ENCODE measurements at regions not wholly inside any gene's neighbourhood (a gene's known extent, or its start where the extent isn't known, plus 50 kb on each side); places are given as distances from the start of the nearest gene placed in this dataset.

DNA sequence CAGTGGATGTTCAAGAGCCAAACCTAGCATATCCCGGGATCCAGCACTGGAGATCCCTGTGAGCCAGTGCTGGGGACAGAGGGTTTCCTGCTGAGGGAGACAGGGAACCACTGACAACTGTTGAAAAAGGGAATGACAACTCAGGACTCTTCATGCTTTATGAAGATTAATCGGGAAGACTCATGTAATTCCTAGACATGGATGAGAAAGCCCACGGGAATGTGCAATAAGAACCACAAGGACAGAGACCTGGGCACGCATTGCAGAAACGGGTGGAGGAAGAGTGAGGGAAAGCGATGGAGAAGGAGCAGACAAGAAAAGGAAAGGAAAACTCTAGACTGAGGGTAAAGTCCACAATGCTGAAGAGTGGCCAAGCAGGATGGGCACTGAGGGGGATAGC is 296.0 kb downstream of the PCNX1 start:
- DNase-seq (ENCODE audit: low read depth, low spot score): no peak
- Histone ChIP-seq H3K27ac (ENCODE audit: insufficient read depth, low read depth, low read length) (no peak overlapping the region), H3K9ac (replicated peaks; ENCODE audit: extremely low read depth, insufficient read depth, low read length) (no peak overlapping the region), H3K9me1 (replicated peaks; ENCODE audit: control insufficient read depth, extremely low read depth, insufficient read depth, low read length) (no peaks in the 10 kb centered on the region), H4K20me1 (replicated peaks; ENCODE audit: control insufficient read depth, extremely low read depth, insufficient read depth, low read length) (no peaks in the 10 kb centered on the region), H3K27me3 (ENCODE audit: control insufficient read depth in 2 of 2, insufficient read depth in 2 of 2, low read length in 2 of 2) (peaks cover 0 to 2% of the 10 kb centered on the region in 2 experiments), H2AFZ (ENCODE audit: low read depth, low read length) (no peak overlapping the region), H3K36me3 (ENCODE audit: control insufficient read depth in 2 of 2, extremely low read depth in 1 of 2, insufficient read depth in 2 of 2, low read length in 2 of 2) (no peaks in the 10 kb centered on the region), H3K79me2 (ENCODE audit: control insufficient read depth, insufficient read depth, low read length) (no peaks in the 10 kb centered on the region), H3K4me1 (ENCODE audit: control insufficient read depth, extremely low read depth, insufficient read depth, low read length) (no peaks in the 10 kb centered on the region), H3K9me3 (replicated peaks; ENCODE audit: control insufficient read depth, insufficient read depth, low read length) (no peaks in the 10 kb centered on the region), H3K4me3 (replicated peaks in 1 of 3; ENCODE audit: insufficient read depth in 1 of 3, low read depth in 1 of 3, low read length in 3 of 3) (no peak overlapping the region), H3K4me2 (ENCODE audit: insufficient read depth, low read length) (no peak overlapping the region)
- dilution Hi-C loops (cut with MboI; ENCODE audit: extremely low pct_ligation_motif_present, low sequenced_read_pairs): no loop called here
- intact Hi-C loops (cut with micrococcal nuclease): no loop called here
- CTCF ChIA-PET: no interaction called here
- POLR2A ChIA-PET: no interaction called here
- no TSS peak for BruUV-seq (replicated peaks)
- TF ChIP-seq POLR2A (IDR thresholded peaks at IDR 0.05; ENCODE audit: low read depth, low read length): no peak
- no peak for TF ChIP-seq POLR2AphosphoS5 (IDR thresholded peaks at IDR 0.05; ENCODE audit: insufficient read depth, low read depth, low read length)
- no peak for TF ChIP-seq MYC (IDR thresholded peaks at IDR 0.05; ENCODE audit: low read depth, low read length)
- no peak for FAIRE-seq

DNA sequence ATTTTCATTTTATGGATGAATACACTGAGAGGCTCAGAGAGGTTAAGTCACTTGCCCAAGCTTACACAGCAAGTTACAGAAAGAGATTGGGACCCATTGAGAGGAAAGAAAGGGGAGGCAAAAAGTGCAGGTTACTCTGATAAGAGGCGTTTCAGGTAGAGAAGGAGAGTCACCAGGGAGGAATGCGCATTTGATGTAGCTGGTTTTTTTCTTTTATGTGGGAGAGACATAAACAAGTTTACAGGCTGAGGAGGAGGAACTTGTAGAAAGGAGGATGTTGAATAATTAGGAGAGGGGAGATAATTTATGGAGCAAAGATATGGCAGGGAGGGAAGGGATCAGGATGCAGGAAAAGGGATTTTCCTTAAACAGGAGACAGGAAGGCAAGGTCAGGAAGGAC is 297.0 kb downstream of the PCNX1 start:
- DNase-seq (ENCODE audit: low read depth, low spot score): no peak
- dilution Hi-C loops (cut with MboI; ENCODE audit: extremely low pct_ligation_motif_present, low sequenced_read_pairs): no loop called here

More for the DNA sequence above, 297.0 kb downstream of the PCNX1 start:
- no peaks in the 10 kb centered on the region for H3K9me1 ChIP-seq (replicated peaks; ENCODE audit: control insufficient read depth, extremely low read depth, insufficient read depth, low read length)
- H3K4me2 ChIP-seq (ENCODE audit: insufficient read depth, low read length): no peak overlapping the region
- no peaks in the 10 kb centered on the region for H3K9me3 ChIP-seq (replicated peaks; ENCODE audit: control insufficient read depth, insufficient read depth, low read length)
- H3K4me3 ChIP-seq (replicated peaks in 1 of 3; ENCODE audit: insufficient read depth in 1 of 3, low read depth in 1 of 3, low read length in 3 of 3): no peak overlapping the region
- BruUV-seq (replicated peaks): no TSS peak
- no peaks in the 10 kb centered on the region for H3K36me3 ChIP-seq (ENCODE audit: control insufficient read depth in 2 of 2, extremely low read depth in 1 of 2, insufficient read depth in 2 of 2, low read length in 2 of 2)
- FAIRE-seq: no peak
- no peaks in the 10 kb centered on the region for H3K4me1 ChIP-seq (ENCODE audit: control insufficient read depth, extremely low read depth, insufficient read depth, low read length)
- no peak overlapping the region for H3K9ac ChIP-seq (replicated peaks; ENCODE audit: extremely low read depth, insufficient read depth, low read length)
- H4K20me1 ChIP-seq (replicated peaks; ENCODE audit: control insufficient read depth, extremely low read depth, insufficient read depth, low read length): no peaks in the 10 kb centered on the region
- ChIA-PET POLR2A (no interaction called here), CTCF (no interaction called here)
- H3K27me3 ChIP-seq (ENCODE audit: control insufficient read depth in 2 of 2, insufficient read depth in 2 of 2, low read length in 2 of 2): peaks cover 0 to 2% of the 10 kb centered on the region in 2 experiments
- no peaks in the 10 kb centered on the region for H3K79me2 ChIP-seq (ENCODE audit: control insufficient read depth, insufficient read depth, low read length)
- no peak for TF ChIP-seq GATA2 (IDR thresholded peaks at IDR 0.05; ENCODE audit: insufficient read depth, insufficient read length, low read depth, low read length)
- TF ChIP-seq EZH2 (IDR thresholded peaks at IDR 0.05; ENCODE audit: borderline replicate concordance, low read depth, low read length, severe bottlenecking): no peak
- no peak for TF ChIP-seq FOS (IDR thresholded peaks at IDR 0.05; ENCODE audit: borderline replicate concordance, insufficient read depth, low read length)
- intact Hi-C loops (cut with micrococcal nuclease): no loop called here
- no peak overlapping the region for H2AFZ ChIP-seq (ENCODE audit: low read depth, low read length)
- no peak overlapping the region for H3K27ac ChIP-seq (ENCODE audit: insufficient read depth, low read depth, low read length)
